ENCODE measurements at regions not wholly inside any gene's neighbourhood (a gene's known extent, or its start where the extent isn't known, plus 50 kb on each side); places are given as distances from the start of the nearest gene placed in this dataset.
A peak's percentile ranks its signal among the peaks of the same experiment; 100 is the strongest.

DNA sequence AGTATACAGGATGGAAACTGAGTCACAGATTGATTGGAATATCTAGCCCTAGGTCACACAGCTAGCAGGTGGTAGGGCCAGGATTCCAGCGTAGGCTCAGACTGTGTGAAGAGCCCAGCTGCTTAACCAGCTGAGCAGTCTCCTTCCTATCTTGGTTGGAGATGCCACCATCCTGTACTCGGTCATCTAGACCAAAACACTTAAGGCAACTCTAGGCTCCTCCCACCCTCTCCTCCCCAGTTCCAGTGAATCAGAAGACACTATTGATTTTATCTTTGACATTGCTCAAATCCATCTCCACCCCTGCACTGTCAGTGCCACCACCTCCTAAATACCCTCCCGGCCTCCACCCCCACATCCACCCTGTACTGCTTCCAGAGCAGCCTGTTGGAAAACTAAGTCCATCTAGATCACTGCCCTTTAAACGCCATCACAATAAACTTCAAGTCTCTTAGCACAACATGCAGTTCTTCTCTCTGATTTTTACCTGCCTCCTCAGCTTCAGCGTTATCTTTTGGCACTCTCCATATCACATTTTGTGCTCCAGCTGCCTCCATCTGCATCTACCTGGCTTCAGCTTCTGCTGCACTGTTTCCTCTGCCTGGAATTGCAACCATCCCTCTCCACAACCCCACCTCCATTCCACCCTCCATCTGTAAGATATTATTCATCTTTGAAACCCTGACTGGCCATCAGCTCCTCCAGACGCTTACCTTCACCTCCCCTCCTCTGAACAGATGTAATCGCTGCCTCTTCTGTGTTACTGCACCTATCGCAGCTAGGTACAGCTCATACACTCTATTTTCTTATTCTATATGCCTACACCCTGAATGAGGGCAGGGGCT is 86.8 kb upstream of the ACP3 start:
- no peak overlapping the region for H3K27ac ChIP-seq
- no peak for TF ChIP-seq BHLHE40 (IDR thresholded peaks at IDR 0.05; ENCODE audit: low read depth, low read length)
- no peak for TF ChIP-seq MAFK (IDR thresholded peaks at IDR 0.05; ENCODE audit: partially characterized antibody)
- TF ChIP-seq TFCP2L1 (CRISPR knock-in tag; IDR thresholded peaks at IDR 0.05) = no peak
- TF ChIP-seq, protein P1, sequence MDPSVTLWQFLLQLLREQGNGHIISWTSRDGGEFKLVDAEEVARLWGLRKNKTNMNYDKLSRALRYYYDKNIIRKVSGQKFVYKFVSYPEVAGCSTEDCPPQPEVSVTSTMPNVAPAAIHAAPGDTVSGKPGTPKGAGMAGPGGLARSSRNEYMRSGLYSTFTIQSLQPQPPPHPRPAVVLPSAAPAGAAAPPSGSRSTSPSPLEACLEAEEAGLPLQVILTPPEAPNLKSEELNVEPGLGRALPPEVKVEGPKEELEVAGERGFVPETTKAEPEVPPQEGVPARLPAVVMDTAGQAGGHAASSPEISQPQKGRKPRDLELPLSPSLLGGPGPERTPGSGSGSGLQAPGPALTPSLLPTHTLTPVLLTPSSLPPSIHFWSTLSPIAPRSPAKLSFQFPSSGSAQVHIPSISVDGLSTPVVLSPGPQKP (IDR thresholded peaks at IDR 0.05; ENCODE audit: low read depth, low read length) = no peak
- TF ChIP-seq, protein P2, sequence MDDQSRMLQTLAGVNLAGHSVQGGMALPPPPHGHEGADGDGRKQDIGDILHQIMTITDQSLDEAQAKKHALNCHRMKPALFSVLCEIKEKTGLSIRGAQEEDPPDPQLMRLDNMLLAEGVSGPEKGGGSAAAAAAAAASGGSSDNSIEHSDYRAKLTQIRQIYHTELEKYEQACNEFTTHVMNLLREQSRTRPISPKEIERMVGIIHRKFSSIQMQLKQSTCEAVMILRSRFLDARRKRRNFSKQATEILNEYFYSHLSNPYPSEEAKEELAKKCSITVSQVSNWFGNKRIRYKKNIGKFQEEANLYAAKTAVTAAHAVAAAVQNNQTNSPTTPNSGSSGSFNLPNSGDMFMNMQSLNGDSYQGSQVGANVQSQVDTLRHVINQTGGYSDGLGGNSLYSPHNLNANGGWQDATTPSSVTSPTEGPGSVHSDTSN (IDR thresholded peaks at IDR 0.05) = no peak
- TF ChIP-seq, protein P3, sequence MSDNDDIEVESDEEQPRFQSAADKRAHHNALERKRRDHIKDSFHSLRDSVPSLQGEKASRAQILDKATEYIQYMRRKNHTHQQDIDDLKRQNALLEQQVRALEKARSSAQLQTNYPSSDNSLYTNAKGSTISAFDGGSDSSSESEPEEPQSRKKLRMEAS (IDR thresholded peaks at IDR 0.05) = no peak
- TF ChIP-seq RNF2 (IDR thresholded peaks at IDR 0.05; ENCODE audit: borderline replicate concordance, low read depth) = no peak
- TF ChIP-seq, protein P4, sequence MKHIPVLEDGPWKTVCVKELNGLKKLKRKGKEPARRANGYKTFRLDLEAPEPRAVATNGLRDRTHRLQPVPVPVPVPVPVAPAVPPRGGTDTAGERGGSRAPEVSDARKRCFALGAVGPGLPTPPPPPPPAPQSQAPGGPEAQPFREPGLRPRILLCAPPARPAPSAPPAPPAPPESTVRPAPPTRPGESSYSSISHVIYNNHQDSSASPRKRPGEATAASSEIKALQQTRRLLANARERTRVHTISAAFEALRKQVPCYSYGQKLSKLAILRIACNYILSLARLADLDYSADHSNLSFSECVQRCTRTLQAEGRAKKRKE (CRISPR knock-in tag; IDR thresholded peaks at IDR 0.05; ENCODE audit: low read depth) = no peak
- TF ChIP-seq, protein P5, sequence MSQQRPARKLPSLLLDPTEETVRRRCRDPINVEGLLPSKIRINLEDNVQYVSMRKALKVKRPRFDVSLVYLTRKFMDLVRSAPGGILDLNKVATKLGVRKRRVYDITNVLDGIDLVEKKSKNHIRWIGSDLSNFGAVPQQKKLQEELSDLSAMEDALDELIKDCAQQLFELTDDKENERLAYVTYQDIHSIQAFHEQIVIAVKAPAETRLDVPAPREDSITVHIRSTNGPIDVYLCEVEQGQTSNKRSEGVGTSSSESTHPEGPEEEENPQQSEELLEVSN (IDR thresholded peaks at IDR 0.05; ENCODE audit: borderline replicate concordance, low read depth) = no peak
- no peak for TF ChIP-seq RARB (CRISPR knock-in tag; IDR thresholded peaks at IDR 0.05)
- TF ChIP-seq NFE2L2 (conservative IDR thresholded peaks at IDR 0.05; ENCODE audit: low read length) = no peak
- TF ChIP-seq FOSB (CRISPR knock-in tag; IDR thresholded peaks at IDR 0.05) = no peak
- TF ChIP-seq POLR2A (IDR thresholded peaks at IDR 0.05; ENCODE audit: low read length) = no peak
- TF ChIP-seq PHF8 (IDR thresholded peaks at IDR 0.05; ENCODE audit: borderline replicate concordance, low read depth) = no peak
- no peak for TF ChIP-seq NPAS2 (CRISPR knock-in tag; IDR thresholded peaks at IDR 0.05; ENCODE audit: borderline replicate concordance)
- no peak for TF ChIP-seq HDAC2 (IDR thresholded peaks at IDR 0.05)
- TF ChIP-seq CHD4 (IDR thresholded peaks at IDR 0.05; ENCODE audit: borderline replicate concordance) = no peak
- TF ChIP-seq CBX2 (IDR thresholded peaks at IDR 0.05; ENCODE audit: borderline replicate concordance, low read depth) = no peak
- FAIRE-seq (no peak), DNase-seq (ENCODE audit: low read depth in 1 of 2, low spot score in 1 of 2) (no peak), ATAC-seq (no peak)
- WGBS (ENCODE audit: missing lambda C conversion rate) = 71% methylated on average over 8 of the region's 8 CpGs
- ChIA-PET POLR2A (no interaction called here), CTCF (interaction anchor here (0.8 to 1.5 kb wide), 2 partner anchors 20 to 27 kb away, joined by 3 to 4 read pairs; no protein-coding TSS in a partner anchor)
- H3K4me2 ChIP-seq = no peak overlapping the region
- peaks cover 10% of the 10 kb centered on the region for H3K4me1 ChIP-seq
- H3K4me3 ChIP-seq = no peak overlapping the region
- no peaks in the 10 kb centered on the region for H3K9me3 ChIP-seq

DNA sequence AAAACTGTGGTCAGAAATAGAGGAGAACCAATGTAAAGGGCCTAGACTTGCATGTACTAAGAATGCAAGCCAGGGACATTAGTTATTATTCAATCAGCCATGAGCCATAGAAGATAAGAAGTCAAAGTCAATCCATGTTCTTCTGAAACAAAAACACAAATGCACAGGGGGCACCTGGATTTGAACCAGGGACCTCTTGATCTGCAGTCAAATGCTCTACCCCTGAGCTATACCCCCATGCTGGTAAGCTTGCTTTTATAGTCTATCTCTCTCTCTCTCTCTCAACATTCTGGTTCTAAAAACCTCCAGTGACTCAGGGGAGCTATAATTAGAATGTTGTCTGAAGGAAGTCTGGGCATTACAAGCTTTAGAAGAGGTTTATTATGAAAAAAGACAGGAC is 85.6 kb upstream of the ACP3 start:
- peak in 1 of 2 experiments; percentile 32; a peak in 2 of 6 replicates for ATAC-seq
- CTCF ChIA-PET = no interaction called here

More for the DNA sequence above, 85.6 kb upstream of the ACP3 start:
- POLR2A ChIA-PET = no interaction called here
- H3K4me2 ChIP-seq = no peak overlapping the region
- peak in 1 of 2 experiments; percentile 33 for DNase-seq (ENCODE audit: low read depth in 1 of 2, low spot score in 1 of 2)
- no peak for TF ChIP-seq POLR2A (IDR thresholded peaks at IDR 0.05; ENCODE audit: low read length)
- TF ChIP-seq SREBF2 (IDR thresholded peaks at IDR 0.05) = peak; percentile 39; the same call in 1 of the 2 replicates
- TF ChIP-seq HEYL (CRISPR knock-in tag; IDR thresholded peaks at IDR 0.05) = no peak
- no peak for TF ChIP-seq PHF8 (IDR thresholded peaks at IDR 0.05; ENCODE audit: borderline replicate concordance, low read depth)
- TF ChIP-seq, protein P5 (IDR thresholded peaks at IDR 0.05; ENCODE audit: borderline replicate concordance, low read depth) = no peak
- H3K4me1 ChIP-seq = no peaks in the 10 kb centered on the region
- no peak for FAIRE-seq
- H3K27ac ChIP-seq = no peak overlapping the region
- no peak overlapping the region for H3K4me3 ChIP-seq
- no peaks in the 10 kb centered on the region for H3K9me3 ChIP-seq

All from A549 (cell line).